Testis (tissue), 2 donors: ENCODE measurements at regions not wholly inside any gene's neighbourhood (a gene's known extent, or its start where the extent isn't known, plus 50 kb on each side); places are given as distances from the start of the nearest gene placed in this dataset.

ENCODE experiments used
- POLR2A ChIP-seq: fragments of 450-650 bp; IDR thresholded peaks from one replicate; pipeline ENCODE4 v1.6.1; 2017; ENCODE audit warnings: antibody characterized with exemption, mild to moderate bottlenecking, moderate library complexity
- TF ChIP-seq, protein P1 (sequence below), 3 experiments: fragments of 450-650 bp in 2 of 3; fragments of 200-600 bp in 1 of 3; sonication (generic) in 1 of 3; IDR thresholded peaks; one replicate each; pipeline ENCODE4 v1.5.1; 2016 to 2019; ENCODE audit warnings: antibody characterized with exemption in 3 of 3, mild to moderate bottlenecking in 2 of 3, moderate library complexity in 1 of 3

DNA sequence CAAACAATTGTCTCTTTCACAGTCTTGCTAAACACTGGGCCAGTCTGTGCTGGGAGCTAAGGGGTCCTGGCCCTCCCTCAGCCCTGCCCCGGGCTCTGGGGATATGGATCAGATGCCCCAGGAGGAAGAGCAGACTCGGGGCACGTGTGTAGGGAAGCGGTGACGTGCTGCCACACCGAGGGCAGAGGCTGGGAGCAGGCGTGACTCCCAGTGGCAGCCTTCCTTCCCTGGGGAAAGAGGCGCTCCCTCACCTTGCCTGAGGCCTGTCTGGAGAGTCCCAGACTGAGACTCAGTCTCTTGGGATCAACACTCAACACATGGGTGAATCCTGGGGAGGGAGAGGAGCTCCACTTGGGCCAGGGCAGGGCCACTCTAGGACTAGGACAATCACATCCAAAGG, 54.1 kb upstream of the GRIP2 start:
- no peak for TF ChIP-seq POLR2A
- TF ChIP-seq, protein P1, sequence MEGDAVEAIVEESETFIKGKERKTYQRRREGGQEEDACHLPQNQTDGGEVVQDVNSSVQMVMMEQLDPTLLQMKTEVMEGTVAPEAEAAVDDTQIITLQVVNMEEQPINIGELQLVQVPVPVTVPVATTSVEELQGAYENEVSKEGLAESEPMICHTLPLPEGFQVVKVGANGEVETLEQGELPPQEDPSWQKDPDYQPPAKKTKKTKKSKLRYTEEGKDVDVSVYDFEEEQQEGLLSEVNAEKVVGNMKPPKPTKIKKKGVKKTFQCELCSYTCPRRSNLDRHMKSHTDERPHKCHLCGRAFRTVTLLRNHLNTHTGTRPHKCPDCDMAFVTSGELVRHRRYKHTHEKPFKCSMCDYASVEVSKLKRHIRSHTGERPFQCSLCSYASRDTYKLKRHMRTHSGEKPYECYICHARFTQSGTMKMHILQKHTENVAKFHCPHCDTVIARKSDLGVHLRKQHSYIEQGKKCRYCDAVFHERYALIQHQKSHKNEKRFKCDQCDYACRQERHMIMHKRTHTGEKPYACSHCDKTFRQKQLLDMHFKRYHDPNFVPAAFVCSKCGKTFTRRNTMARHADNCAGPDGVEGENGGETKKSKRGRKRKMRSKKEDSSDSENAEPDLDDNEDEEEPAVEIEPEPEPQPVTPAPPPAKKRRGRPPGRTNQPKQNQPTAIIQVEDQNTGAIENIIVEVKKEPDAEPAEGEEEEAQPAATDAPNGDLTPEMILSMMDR (IDR thresholded peaks at IDR 0.05), result no peak
